ENCODE measurements at regions not wholly inside any gene's neighbourhood (a gene's known extent, or its start where the extent isn't known, plus 50 kb on each side); places are given as distances from the start of the nearest gene placed in this dataset.
"Not testable (repeated sequence)": the region's sequence is repeated elsewhere in the genome, so short reads cannot be mapped to it uniquely, and the experiment has no call there.

DNA sequence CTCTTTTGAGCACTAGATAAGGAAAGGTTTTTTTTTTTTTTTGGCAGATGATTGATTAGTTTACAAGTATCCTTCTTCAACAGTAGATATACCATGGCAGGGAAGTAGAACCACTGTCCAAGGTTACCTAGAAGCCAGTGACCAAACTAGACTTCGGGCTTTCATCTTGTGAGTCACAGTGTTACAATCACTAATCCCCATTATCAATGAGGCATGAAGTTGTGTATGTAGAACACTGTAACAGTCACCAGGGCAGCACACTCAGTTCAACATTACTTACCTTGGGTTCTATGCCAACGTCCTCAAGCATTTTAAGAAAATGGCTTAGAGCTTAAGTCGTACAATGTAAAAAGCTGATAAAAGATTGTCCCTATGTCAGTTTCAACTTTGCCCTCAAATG is 430.9 kb downstream of the ETS1 start:
- no peak for DNase-seq (ENCODE audit: low read depth)

DNA sequence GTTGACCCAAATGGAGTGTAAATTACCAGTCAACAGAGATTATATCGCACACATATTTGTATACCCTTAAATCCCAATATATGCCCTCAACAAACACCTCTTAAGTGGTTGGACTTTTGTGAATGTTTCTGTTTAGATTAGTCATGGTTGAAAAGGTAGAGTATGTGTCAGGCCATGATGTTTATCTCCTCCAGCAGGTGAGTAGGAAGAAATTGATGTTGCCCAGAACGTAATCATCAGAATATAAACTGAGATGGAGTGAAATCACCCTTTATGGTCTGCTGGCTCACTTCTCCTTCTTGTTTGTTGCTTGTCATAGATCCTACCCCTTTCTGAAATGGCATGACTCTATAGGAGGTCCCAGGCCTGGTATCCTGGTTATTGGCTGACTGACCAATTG is 431.8 kb downstream of the ETS1 start:
- DNase-seq (ENCODE audit: low read depth): no peak

DNA sequence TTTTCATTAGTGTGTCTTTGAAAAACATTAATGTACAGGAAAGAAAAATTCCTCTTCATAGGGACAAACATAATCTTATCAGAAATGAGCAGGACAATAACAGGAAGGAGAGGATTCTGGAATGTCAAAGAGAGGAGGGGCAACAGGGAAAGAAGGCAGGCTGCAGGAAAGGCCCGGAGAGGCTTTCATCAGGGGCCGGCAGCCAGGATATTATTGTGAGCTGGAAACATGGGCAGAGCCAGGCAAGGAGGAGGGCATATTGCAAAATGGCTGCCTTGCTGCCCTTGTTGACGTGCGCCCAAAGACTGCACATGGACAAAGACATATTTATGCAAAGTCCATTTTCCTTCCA is 433.7 kb downstream of the ETS1 start:
- DNase-seq (ENCODE audit: low read depth): no peak

DNA sequence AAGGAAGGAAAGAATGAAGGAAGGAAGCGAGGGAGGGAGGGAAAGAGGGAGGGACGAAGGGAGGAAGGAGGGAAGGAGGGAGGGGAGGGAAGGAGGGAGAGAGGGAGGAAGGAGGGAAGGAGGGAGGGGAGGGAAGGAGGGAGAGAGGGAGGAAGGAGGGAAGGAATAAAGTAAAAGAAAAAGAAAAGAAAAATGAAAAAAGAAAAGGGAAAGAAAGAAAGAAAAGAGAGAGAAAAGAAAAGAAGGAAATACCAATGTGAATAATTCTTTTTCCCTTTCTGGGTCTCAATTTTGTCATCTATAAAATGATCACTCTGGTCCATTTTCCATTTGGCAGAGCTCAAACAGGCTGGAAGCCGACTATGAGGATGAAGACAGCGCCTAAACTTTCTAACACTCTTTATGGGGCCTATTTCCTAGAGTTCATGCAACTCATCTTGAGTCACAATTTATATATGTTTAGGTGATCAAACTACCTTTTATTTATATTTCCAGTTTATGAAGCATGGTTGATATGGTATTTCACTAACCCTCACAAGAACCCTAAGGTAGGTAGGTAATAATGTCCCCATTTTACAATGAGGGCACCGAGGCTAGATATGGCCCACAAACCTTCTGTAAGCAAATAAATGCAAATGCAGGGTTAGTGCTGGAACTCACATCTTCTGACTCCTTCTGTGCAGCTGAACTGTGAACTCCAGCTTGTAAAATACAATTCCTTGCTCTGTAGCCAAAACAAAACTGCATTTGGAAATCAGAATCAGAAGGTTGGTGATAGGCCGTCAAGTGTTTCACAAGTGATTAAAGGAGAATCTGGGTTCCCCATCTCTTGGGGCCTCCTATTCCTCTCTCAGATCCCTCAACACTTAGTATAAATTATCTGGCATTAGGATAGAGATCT is 434.3 kb downstream of the ETS1 start:
- DNase-seq (ENCODE audit: low read depth): no peak

DNA sequence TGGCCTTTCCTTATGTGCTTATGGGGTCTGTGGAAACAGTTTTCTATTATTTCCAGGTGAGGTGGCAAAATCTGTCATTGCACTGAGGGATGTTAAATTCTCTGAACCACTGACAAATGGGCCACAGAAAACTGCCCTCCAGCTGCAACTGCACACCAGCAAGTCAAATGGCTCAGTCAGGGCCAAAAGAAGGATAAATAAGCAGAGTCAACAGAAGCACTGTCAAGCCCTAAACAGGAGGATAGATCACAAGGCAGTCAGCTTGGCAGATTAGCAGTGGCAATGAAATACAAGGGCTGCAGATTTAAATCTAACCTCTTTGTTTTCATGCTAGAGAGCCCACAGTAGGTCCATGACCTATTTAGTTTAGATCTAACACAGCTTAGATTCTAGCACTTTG is 435.6 kb downstream of the ETS1 start:
- DNase-seq (ENCODE audit: low read depth): no peak

DNA sequence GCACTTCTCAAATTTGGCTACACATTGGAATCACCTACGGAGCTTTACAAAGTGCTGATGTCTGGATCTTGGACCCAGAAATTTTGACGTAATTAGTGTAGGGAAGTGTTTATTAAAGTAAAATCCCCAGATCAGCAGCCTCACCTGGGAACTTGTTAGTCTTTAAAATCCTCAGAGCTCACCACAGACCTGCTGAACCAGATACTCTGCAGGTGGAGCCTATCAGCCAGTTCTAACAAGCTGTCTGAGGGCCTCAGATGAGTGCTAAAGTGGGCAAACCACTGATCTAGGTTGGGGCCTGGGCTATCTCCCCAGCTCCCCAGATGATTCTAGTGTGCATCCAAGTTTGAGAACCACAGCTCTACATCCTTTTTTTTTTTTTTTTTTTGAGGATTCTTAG is 436.0 kb downstream of the ETS1 start:
- DNase-seq (ENCODE audit: low read depth): no peak

DNA sequence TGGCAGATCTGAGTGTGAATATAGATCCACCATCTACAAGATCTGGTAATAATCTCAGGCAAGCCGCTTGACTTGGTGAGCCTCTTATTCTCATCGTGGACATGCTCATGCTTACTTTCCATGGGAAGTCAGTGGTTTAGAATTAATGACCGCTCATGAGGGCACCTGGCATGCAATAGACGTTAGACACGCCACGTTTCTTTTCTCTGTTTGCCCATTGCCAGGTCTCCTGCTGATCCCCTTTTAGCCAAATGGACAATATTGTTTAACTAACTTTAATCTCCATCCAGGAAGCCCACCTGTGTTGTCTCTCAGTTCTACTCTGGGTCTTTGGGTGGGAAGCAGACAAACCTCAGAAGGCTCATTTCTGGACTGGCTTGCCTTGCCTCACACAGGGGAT is 439.1 kb downstream of the ETS1 start:
- DNase-seq (ENCODE audit: low read depth): no peak

DNA sequence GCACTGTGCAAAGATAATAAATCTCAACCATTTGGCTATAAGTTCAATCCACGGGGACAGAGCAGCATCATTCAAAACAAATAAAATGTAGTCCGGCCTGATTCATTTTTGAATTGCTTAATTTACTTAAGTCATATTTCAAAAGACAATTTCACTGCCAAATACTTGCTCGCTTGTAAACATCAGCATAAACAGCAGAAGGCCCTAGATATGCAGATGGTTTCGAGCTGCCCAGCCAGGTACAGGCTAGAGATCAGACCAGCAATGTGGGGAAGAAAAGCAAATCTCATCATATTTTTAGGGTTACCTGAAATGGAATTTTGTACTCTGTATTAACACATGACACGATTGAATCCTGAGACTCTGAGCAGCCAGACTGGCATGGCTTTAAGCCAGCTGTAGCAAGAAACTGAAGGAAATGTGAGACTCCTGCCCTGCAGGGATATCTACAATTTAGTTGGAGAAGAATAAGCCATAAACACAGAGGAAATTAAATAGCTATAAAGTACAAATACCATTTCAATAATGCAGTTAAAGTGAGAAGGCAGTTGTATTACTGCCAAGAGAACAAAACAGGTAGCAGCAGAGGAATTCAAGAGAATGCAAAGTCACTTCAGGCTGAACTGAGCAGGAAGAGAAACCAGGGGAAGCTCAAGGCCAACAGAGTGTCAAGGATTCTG is 440.3 kb downstream of the ETS1 start:
- no peak for DNase-seq (ENCODE audit: low read depth)

DNA sequence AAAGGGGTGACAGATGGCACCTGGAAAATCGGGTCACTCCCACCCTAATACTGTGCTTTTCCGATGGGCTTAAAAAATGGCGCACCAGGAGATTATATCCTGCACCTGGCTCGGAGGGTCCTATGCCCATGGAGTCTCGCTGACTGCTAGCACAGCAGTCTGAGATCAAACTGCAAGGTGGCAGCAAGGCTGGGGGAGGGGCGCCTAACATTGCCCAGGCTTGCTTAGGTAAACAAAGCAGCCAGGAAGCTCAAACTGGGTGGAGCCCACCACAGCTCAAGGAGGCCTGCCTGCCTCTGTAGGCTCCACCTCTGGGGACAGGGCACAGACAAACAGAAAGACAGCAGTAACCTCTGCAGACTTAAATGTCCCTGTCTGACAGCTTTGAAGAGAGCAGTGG is 447.1 kb downstream of the ETS1 start:
- not testable (repeated sequence) for DNase-seq (ENCODE audit: low read depth)

DNA sequence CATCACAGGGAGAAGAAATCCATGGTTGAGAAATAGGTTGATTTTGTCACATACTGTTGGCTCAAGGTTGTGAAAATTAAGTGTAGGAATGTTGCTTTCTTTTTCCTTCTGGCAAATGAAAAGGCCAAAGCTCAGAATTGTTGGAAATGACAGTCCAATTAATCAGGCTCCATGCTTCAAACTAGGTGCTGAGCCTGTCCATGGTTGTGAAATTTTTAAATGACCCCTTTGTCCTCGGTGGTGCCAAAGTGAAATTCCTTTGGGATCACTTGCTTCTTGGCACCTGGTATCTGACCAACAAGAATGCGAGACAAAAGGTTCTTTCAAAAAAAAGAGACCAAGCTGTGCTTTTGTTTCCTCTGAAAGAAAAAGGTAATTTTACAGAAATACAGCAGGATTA is 451.9 kb downstream of the ETS1 start:
- DNase-seq (ENCODE audit: low read depth): no peak

DNA sequence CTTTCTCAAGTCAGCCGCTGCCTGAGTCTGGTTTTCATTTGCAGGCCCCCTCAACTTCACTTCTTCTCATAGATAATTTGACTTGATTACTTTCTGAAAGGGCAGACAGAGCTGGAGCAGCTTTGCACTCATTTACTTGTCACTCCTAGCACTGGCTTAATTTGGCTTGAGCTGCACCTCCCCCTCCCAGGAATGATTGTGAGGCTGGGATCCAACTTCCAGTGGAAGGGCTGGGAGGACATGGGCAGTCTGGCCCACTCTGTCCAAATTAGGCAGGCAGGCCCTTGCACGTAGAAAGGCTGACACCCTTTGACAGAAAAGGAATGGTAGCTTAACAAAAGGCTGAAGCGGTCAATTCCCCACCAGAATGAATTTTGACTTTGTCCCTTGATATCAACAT is 453.9 kb downstream of the ETS1 start:
- no peak for DNase-seq (ENCODE audit: low read depth)

DNA sequence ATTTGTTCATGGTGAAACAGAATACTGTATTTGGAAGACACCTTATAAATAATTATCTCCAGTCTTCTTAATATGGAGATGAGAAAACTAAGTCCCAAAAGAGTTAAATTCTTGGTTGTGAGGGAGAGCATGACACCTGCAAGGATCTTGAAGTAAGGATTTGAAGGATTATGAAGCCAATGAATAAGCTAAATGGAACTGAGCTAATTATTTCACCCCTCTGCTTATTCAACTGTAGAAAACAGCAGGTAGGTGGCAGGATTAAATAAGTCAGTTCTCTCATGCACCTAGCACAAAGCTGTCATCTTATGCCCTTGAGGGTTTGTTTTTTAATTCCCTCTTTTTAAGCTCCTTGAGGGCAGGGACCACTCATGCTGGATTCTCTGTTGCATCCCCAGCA is 457.3 kb downstream of the ETS1 start:
- no peak for DNase-seq (ENCODE audit: low read depth)

DNA sequence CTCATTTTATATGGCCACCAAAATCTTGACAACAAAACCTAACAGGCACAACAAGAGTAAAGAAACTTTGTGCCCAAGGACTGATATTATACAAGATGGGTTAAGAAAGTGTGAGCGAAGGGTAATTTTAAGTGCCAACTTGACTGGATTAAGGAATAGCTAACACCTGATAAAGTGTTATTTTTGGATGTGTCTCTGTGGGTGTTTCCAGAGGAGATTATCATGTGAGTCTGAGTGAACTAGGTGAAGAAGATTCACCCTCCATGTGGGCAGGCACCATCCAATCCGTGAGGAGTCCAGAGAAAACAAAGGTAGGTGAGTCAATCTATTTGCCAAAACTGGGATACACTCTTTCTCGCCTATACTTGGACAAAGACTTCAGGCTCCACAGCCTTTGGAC is 461.6 kb downstream of the ETS1 start:
- no peak for DNase-seq (ENCODE audit: low read depth)

DNA sequence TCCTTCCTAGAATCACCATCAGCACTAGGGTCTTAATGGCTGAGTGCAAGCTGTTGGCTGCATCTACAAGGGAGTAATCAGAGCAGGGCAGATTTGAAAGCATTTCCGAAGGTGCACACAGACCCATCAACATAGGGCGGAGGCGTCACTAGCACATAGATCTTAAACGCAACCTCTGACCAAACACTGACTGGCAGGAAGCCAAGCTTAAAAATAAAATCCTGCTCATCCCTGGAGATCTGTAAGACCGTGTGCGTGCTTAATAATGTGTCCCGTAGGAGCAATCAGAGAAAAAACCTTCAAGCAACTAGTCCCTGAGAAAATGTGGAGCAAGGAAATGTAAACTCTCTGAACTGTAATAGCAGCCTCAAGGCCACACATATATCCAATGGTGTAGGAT is 470.5 kb downstream of the ETS1 start:
- no peak for DNase-seq (ENCODE audit: low read depth)

DNA sequence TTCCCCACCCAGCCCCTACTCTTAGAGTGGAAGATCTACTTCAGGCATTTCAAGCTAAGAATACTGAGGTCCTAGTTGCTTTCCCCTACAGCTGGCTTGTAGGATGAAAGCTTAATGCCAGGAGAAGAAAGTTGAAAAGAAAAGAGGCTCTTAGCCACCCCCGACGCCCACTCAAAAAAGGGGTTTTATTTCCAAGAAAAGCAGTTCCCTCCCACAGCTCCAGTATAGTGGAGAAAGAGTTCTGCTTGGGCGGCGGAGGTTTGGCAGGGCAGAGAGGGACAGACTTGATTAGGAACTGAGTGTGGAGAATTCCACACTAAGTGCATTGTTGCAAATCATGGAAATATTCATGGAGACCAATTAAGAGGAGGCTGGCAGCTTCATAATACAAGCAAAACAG is 470.9 kb downstream of the ETS1 start:
- DNase-seq (ENCODE audit: low read depth): no peak

DNA sequence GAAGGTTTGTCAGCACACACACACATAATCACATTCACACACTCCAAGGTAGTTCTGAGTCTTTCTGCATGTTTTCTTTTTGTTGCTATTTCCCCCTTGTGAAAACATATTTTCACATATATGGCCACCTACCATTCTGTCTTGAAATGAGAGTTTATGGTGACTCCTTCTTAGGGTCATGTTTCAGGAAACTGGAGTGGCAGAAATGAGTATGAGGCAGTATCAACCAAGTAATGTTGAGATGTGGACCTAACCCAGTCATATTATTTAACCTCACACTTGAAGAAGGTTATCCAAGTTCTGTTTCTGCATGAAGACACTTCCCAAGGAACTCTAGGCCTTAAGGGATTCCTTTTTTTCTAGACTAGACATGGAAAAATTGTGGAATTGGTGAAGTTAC is 481.4 kb downstream of the ETS1 start:
- no peak for DNase-seq (ENCODE audit: low read depth)

DNA sequence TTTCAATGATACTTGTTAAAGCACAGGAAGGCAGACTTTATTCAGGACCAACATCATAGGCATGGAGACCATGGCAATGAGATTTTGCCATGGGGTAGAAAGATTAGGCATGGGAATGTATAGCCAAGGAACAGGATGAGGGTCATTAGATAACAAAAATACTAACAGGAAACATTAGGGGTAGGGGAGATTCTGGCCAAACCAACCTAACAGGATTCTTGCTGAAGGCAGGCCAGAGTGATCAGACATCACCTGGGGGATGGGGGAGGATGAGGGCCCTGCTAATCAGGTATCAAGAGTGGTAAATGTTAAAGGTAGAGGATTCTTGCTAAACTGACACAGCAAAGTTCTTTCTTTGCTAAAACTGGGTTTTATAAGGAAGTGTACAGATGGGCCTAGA is 481.8 kb downstream of the ETS1 start:
- no peak for DNase-seq (ENCODE audit: low read depth)

DNA sequence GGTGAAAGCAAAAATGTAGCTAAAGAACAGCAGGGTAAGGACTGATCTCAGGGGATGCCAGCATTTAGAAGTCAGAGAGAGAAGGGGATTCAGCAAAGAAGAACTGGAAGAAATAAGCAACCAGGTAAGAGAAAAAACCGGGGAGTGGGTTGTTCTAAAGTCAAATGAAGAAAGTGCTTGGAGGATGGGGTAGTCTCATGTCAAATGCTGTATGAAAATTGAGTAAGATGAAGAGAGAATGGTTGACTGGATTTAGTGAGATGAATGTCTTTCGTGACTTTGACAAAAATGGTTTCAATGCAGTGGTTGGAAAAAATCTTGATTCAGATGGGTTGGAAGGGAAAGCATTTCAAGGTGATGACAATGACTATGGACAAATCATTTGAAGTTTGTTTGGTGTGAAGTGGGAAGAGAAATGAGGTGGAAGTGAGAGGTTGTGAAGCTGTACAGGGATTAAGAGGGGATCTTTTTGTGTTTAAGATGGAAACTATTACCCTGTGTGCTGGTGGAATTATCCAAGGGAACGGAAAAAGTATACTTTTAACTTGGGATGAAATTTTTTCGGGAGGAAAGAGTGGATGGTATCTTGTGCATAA is 484.0 kb downstream of the ETS1 start:
- DNase-seq (ENCODE audit: low read depth): no peak

DNA sequence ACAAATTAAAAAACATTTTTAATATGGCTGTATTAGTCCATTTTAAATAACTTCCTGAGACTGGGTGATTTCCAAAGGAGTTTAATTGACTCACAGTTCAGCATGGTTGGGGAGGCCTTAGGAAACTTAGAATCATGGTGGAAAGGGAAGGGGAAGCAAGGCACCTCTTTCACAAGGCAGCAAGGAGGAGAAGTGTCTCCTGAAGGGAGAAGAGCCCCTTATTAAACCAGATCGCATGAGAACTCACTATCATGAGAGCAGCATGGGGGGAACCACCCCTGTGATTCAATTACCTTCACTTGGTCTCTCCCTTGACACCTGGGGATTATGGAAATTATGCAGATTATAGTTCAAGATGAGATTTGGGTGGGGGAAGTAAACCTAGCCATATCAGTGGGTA is 488.6 kb downstream of the ETS1 start:
- DNase-seq (ENCODE audit: low read depth): no peak

DNA sequence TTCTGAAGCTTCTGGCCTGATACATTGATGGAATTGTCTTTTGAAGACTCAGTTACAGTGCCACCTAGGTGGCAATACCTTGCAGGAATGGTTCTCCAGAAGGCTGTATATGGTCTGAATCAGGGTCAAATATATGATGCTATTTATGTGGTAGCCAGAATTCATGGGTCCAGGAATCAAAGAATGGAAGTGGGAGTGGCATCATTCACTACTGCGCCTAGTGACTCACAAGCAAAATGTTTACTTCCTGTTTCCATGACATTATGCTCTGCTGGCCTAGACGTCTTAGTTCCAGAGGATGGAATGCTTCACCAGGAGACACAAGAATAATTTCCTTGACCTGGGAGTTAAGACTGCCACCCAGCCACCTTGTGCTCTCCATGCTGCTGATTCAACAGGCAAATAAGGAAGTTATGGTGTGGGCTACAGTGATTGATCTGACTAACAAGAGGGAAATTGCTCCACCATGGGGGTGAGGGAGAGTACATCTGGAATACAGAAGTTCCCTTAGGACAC is 491.8 kb downstream of the ETS1 start:
- DNase-seq (ENCODE audit: low read depth): no peak

DNA sequence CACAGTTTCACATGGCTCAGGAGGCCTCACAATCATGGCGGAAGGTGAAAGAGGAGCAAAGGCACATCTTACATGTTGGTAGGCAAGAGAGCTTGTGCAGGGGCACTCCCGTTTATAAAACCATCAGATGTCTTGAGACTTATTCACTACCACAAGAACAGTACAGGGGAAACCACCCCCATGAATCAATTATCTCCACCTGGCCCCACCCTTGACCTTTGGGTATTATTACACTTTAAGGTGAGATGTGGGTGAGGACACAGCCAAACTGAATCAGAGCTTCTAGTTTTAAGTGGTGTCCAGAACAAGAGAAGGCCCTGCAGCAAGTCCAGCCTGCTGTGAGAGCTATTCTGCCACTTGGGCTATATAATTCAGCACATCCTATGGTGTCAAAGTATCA is 493.7 kb downstream of the ETS1 start:
- DNase-seq (ENCODE audit: low read depth): no peak

DNA sequence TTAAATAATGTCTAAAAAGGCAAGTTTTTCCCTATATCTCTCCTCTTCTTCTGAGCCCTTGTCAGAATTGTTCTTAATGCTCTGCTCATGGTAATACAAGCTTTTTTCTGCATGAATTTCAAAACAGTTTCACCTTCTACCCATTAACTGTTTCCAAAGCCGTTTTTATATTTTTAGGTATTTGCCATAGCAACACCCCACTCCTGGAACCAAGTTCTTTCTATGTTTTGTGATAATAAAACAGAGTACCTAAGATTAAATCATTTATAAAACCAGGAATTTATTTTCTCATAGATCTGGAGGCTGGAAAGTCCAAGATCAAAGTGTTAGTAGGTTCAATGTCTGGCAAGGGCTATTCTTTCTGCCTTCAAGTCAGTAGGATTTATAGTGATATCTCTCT is 497.4 kb downstream of the ETS1 start:
- no peak for DNase-seq (ENCODE audit: low read depth)

DNA sequence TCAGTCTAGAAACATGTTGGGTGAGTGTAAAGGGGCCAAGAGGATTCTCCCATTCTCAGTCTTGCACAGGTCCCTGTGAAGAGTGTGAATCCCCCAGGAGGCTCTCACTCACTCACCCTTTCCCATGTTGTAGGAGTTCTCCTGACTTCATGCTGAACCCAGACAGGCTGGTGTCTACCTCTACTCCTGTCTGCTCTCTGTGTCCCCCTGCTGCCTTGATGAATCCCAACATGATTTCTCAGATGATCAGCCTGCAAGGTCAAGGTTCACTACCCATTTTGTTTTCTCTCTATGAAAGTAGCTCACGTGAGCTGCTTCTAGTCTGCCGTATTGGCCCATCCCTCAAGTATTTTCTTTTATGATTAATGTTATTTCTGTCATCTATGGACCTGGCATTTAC is 500.6 kb downstream of the ETS1 start:
- DNase-seq (ENCODE audit: low read depth): no peak
